ENCODE measurements at regions not wholly inside any gene's neighbourhood (a gene's known extent, or its start where the extent isn't known, plus 50 kb on each side); places are given as distances from the start of the nearest gene placed in this dataset.

GRCh38 chr14:105852378-105853088, 326.1 kb downstream of the TMEM121 start:
- Histone ChIP-seq H3K27me3 (replicated peaks in 1 of 4; ENCODE audit: control insufficient read depth in 3 of 4, extremely low read depth in 1 of 4, insufficient read depth in 3 of 4, low read length in 3 of 4) (no peaks in the 10 kb centered on the region; a peak in 2 of 7 replicates), H4K20me1 (replicated peaks in 1 of 2; ENCODE audit: control insufficient read depth in 1 of 2, insufficient read depth in 2 of 2, low read length in 2 of 2) (peaks cover 0 to 2% of the 10 kb centered on the region in 2 experiments), H4K91ac (replicated peaks; ENCODE audit: insufficient read length, low read length) (no peak overlapping the region), H3K18ac (ENCODE audit: extremely low read depth, low read length) (no peak overlapping the region), H3K9me3 (ENCODE audit: insufficient read depth in 2 of 2, low read depth in 1 of 2, low read length in 1 of 2) (peaks cover 68 to 90% of the 10 kb centered on the region in 2 experiments), H3K27ac (ENCODE audit: low read depth, low read length) (no peak overlapping the region), H3K79me2 (ENCODE audit: control insufficient read depth in 1 of 2, insufficient read depth in 2 of 2, low read length in 2 of 2) (no peaks in the 10 kb centered on the region), H3K9ac (replicated peaks in 1 of 4; ENCODE audit: extremely low read depth in 1 of 4, low read depth in 3 of 4, low read length in 3 of 4) (no peak overlapping the region), H4K5ac (ENCODE audit: insufficient read length, low read depth, low read length) (no peak overlapping the region), H4K8ac (ENCODE audit: extremely low read depth, insufficient read depth, low read length) (no peak overlapping the region), H2BK20ac (ENCODE audit: low read length) (no peak overlapping the region), H2AK5ac (ENCODE audit: low read depth, low read length) (no peak overlapping the region), H3K4me3 (ENCODE audit: extremely low read depth in 1 of 4, insufficient read depth in 2 of 4, low read depth in 3 of 4, low read length in 4 of 4) (no peak overlapping the region), H3K23ac (ENCODE audit: insufficient read length) (no peak overlapping the region), H3K4me1 (replicated peaks in 1 of 4; ENCODE audit: control insufficient read depth in 3 of 4, insufficient read depth in 4 of 4, low read length in 3 of 4) (no peaks in the 10 kb centered on the region), H2BK12ac (ENCODE audit: low read depth, low read length) (no peak overlapping the region), H2BK15ac (ENCODE audit: low read length) (no peak overlapping the region), H3K79me1 (ENCODE audit: low read depth, low read length) (no peaks in the 10 kb centered on the region), H3K56ac (replicated peaks; ENCODE audit: insufficient read length, low read depth, low read length) (no peak overlapping the region), H2AFZ (ENCODE audit: low read length) (no peak overlapping the region), H3K4me2 (ENCODE audit: insufficient read depth in 1 of 2, low read depth in 2 of 2, low read length in 2 of 2) (no peak overlapping the region), H2BK120ac (replicated peaks; ENCODE audit: low read depth, low read length) (no peak overlapping the region), H3K14ac (ENCODE audit: insufficient read length) (no peak overlapping the region), H3K4ac (replicated peaks; ENCODE audit: insufficient read length, low read depth, low read length) (no peak overlapping the region), H3K36me3 (ENCODE audit: control insufficient read depth in 2 of 4, insufficient read depth in 4 of 4, low read length in 3 of 4) (peaks cover 0 to under 1% (median 0%) of the 10 kb centered on the region in 4 experiments; a peak in 2 of 8 replicates), H2BK5ac (ENCODE audit: low read depth, low read length) (no peak overlapping the region), H3K23me2 (ENCODE audit: low read depth, low read length) (no peaks in the 10 kb centered on the region)
- no peak for TF ChIP-seq SP2 (IDR thresholded peaks at IDR 0.05; ENCODE audit: low read length)
- no peak for TF ChIP-seq BRCA1 (IDR thresholded peaks at IDR 0.05; ENCODE audit: low read depth, low read length)
- no peak for TF ChIP-seq USF2 (IDR thresholded peaks at IDR 0.05; ENCODE audit: low read length)
- TF ChIP-seq POLR2A (IDR thresholded peaks at IDR 0.05; ENCODE audit: control extremely low read depth in 1 of 2, low read depth in 2 of 2, low read length in 2 of 2): no peak
- no peak for TF ChIP-seq ZNF274 (IDR thresholded peaks at IDR 0.05; ENCODE audit: borderline replicate concordance, extremely low read depth, low read length)
- no peak for TF ChIP-seq ATF2 (IDR thresholded peaks at IDR 0.05; ENCODE audit: low read length)
- CTCF ChIA-PET (ENCODE audit: partially characterized antibody): no interaction called here
- POLR2A ChIA-PET (ENCODE audit: partially characterized antibody): no interaction called here
- WGBS, 2 experiments (ENCODE audit: extremely low coverage in 1 of 2, insufficient coverage in 1 of 2, insufficient read length in 1 of 2, insufficient replicate concordance in 2 of 2, low coverage in 1 of 2, low lambda C conversion rate in 2 of 2, missing lambda C conversion rate in 1 of 2): 84% methylated on average over 6 of the region's 17 CpGs; no CpG with 5 or more reads in 1 of the 2 experiments
- FAIRE-seq: no peak
- no peak for DNase-seq (ENCODE audit: low read depth in 1 of 2, low spot score in 2 of 2)

Data from H1 (cell line).